ENCODE measurements at regions not wholly inside any gene's neighbourhood (a gene's known extent, or its start where the extent isn't known, plus 50 kb on each side); places are given as distances from the start of the nearest gene placed in this dataset.

GRCh38 chr6:102841060-102841459 lies 1447.6 kb downstream of the GRIK2 start:
- Histone ChIP-seq H3K36me3 (ENCODE audit: control insufficient read depth, insufficient read depth, low read length) (no peaks in the 10 kb centered on the region; the same call in 1 of the 2 replicates), H3K4me1 (ENCODE audit: control insufficient read depth, insufficient read depth, low read length) (no peaks in the 10 kb centered on the region), H3K4me3 (ENCODE audit: low read depth in 2 of 2, low read length in 2 of 2) (no peak overlapping the region), H3K27me3 (ENCODE audit: control insufficient read depth, insufficient read depth, low read length) (no peaks in the 10 kb centered on the region), H3K9me3 (ENCODE audit: control insufficient read depth, insufficient read depth, low read depth, low read length) (no peaks in the 10 kb centered on the region), H3K27ac (ENCODE audit: low read length) (no peak overlapping the region)
- in situ Hi-C loops (cut with HindIII; ENCODE audit: low pct_unique_long_range_greater_than_20kb, low sequenced_read_pairs) (no loop called here), intact Hi-C loops (cut with micrococcal nuclease; ENCODE audit: unreplicated experiment) (no loop called here)
- no peak for DNase-seq (ENCODE audit: low read depth, low spot score)
- TF ChIP-seq TCF7L2 (IDR thresholded peaks at IDR 0.05; ENCODE audit: low read depth, low read length) (no peak), CTCF (IDR thresholded peaks at IDR 0.05) (no peak), POLR2AphosphoS5 (IDR thresholded peaks at IDR 0.05; ENCODE audit: low read depth, low read length) (no peak), SIN3A (IDR thresholded peaks at IDR 0.05; ENCODE audit: borderline replicate concordance, insufficient read depth, low read depth, low read length) (no peak), REST (IDR thresholded peaks at IDR 0.05; ENCODE audit: insufficient read depth in 1 of 2, low read depth in 2 of 2, low read length in 1 of 2) (no peak)
- ChIA-PET CTCF (no interaction called here), POLR2A (no interaction called here)
- no TSS peak for BruUV-seq (replicated peaks)
- ATAC-seq, result no peak

GRCh38 chr6:102832021-102832420 lies 1438.5 kb downstream of the GRIK2 start:
- no peak for TF ChIP-seq SIN3A (IDR thresholded peaks at IDR 0.05; ENCODE audit: borderline replicate concordance, insufficient read depth, low read depth, low read length)
- no peak for TF ChIP-seq REST (IDR thresholded peaks at IDR 0.05; ENCODE audit: insufficient read depth in 1 of 2, low read depth in 2 of 2, low read length in 1 of 2)
- TF ChIP-seq TCF7L2 (IDR thresholded peaks at IDR 0.05; ENCODE audit: low read depth, low read length), result no peak
- no peak for TF ChIP-seq CTCF (IDR thresholded peaks at IDR 0.05)
- no peak for TF ChIP-seq POLR2AphosphoS5 (IDR thresholded peaks at IDR 0.05; ENCODE audit: low read depth, low read length)
- no peaks in the 10 kb centered on the region for H3K9me3 ChIP-seq (ENCODE audit: control insufficient read depth, insufficient read depth, low read depth, low read length)
- no peak overlapping the region for H3K4me3 ChIP-seq (ENCODE audit: low read depth in 2 of 2, low read length in 2 of 2)
- H3K27ac ChIP-seq (ENCODE audit: low read length), result no peak overlapping the region
- BruUV-seq (replicated peaks), result no TSS peak
- no peak for ATAC-seq
- CTCF ChIA-PET, result no interaction called here
- intact Hi-C loops (cut with micrococcal nuclease; ENCODE audit: unreplicated experiment), result no loop called here
- H3K27me3 ChIP-seq (ENCODE audit: control insufficient read depth, insufficient read depth, low read length), result no peaks in the 10 kb centered on the region
- POLR2A ChIA-PET, result no interaction called here
- no peak for DNase-seq (ENCODE audit: low read depth, low spot score)
- no peaks in the 10 kb centered on the region for H3K4me1 ChIP-seq (ENCODE audit: control insufficient read depth, insufficient read depth, low read length)
- in situ Hi-C loops (cut with HindIII; ENCODE audit: low pct_unique_long_range_greater_than_20kb, low sequenced_read_pairs), result no loop called here
- H3K36me3 ChIP-seq (ENCODE audit: control insufficient read depth, insufficient read depth, low read length), result no peaks in the 10 kb centered on the region; the same call in 1 of the 2 replicates

Data from Panc1 (cell line).